ENCODE measurements at regions not wholly inside any gene's neighbourhood (a gene's known extent, or its start where the extent isn't known, plus 50 kb on each side); places are given as distances from the start of the nearest gene placed in this dataset.

GRCh38 chr6:121838842-121839241, 403.4 kb downstream of the GJA1 start:
- TF ChIP-seq POLR2A (IDR thresholded peaks at IDR 0.05; ENCODE audit: low read length) (no peak), GATA1 (IDR thresholded peaks at IDR 0.05; ENCODE audit: low read depth, low read length) (no peak)

Measured in erythroblast (primary cell).